ENCODE measurements at regions not wholly inside any gene's neighbourhood (a gene's known extent, or its start where the extent isn't known, plus 50 kb on each side); places are given as distances from the start of the nearest gene placed in this dataset.

- no peak for TF ChIP-seq RAD21 (IDR thresholded peaks at IDR 0.05; ENCODE audit: low read depth)
- no peak for TF ChIP-seq ZBTB7A (IDR thresholded peaks at IDR 0.05; ENCODE audit: low read depth)
- no peak for TF ChIP-seq YY1 (IDR thresholded peaks at IDR 0.05; ENCODE audit: low read depth)
- TF ChIP-seq EGR1 (IDR thresholded peaks at IDR 0.05) = no peak
- no peak for TF ChIP-seq TCF12 (IDR thresholded peaks at IDR 0.05; ENCODE audit: low read depth)
- no peak for TF ChIP-seq CREB1 (IDR thresholded peaks at IDR 0.05; ENCODE audit: low read depth)
- TF ChIP-seq FOXM1 (IDR thresholded peaks at IDR 0.05; ENCODE audit: borderline replicate concordance, low read depth) = no peak
- no peak for TF ChIP-seq CEBPB (IDR thresholded peaks at IDR 0.05)
- TF ChIP-seq, protein P1, sequence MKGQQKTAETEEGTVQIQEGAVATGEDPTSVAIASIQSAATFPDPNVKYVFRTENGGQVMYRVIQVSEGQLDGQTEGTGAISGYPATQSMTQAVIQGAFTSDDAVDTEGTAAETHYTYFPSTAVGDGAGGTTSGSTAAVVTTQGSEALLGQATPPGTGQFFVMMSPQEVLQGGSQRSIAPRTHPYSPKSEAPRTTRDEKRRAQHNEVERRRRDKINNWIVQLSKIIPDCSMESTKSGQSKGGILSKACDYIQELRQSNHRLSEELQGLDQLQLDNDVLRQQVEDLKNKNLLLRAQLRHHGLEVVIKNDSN (IDR thresholded peaks at IDR 0.05) = no peak
- TF ChIP-seq NFIC (IDR thresholded peaks at IDR 0.05) = peak; percentile 33; the same call in 1 of the 2 replicates
- no peak for TF ChIP-seq TAF1 (IDR thresholded peaks at IDR 0.05; ENCODE audit: low read depth)
These were observed 113.1 kb upstream of the HAAO start for GRCh38 chr2:42905341-42906110.

Data from Ishikawa (cell line).